NCI-H82 treated with DMSO at 0.1 percent for 48 hours (cell line): ENCODE measurements at regions not wholly inside any gene's neighbourhood (a gene's known extent, or its start where the extent isn't known, plus 50 kb on each side); places are given as distances from the start of the nearest gene placed in this dataset.

Experiments used
- DNase-seq: peaks from one replicate; lab custom pipeline; 2025; ENCODE audit not compliant: unreplicated experiment; lab: John Stamatoyannopoulos, UW

DNA sequence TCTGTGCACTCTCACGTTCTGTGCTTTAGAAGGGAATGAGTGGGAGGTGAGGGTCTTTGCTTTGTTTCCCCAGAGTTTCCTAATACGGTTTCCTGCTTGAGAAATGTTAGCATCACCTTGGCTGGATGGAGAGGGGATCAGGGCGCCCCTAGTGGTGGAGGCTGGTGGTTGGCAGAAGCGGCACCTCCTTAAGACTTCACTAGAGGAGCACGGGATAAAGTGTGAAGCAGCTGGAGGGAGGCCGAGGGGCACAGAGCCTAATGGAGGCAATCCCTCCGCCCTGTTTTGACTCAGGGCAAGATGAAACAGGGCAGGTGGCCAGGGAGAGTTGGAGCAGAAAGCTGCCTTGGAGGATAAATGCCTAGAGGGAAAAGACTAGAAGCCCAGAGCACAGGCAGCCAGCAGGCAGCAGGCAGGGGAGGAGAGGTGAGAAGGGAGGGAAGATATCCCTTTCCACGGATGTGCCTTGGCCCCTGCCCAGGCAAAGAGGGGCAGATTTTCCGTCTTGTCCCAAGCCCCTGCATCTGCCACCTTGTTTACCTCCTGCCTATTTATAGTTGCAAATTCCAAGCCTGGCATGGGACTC, 56.0 kb upstream of the BTRC start:
- peak; percentile 72 for DNase-seq

DNA sequence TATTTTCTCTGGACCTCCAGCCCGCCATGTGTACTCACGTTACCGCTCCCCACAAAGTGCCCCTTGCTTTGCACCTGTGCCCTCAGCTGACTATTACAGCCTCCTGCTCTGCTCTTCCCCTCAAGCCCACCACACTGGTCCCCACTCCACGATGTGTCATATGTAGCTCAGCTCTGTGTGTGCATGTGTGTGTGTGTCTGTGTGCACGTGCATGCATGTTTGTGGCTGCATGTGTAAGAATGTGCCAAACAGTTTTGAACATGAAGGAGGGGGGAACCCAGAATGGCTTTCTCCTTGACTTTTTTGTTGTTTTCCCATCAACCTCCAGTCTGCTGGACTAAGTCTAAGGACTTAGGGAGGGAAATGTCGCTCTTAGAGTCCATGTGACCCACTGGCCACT, 54.8 kb upstream of the BTRC start:
- DNase-seq = no peak

DNA sequence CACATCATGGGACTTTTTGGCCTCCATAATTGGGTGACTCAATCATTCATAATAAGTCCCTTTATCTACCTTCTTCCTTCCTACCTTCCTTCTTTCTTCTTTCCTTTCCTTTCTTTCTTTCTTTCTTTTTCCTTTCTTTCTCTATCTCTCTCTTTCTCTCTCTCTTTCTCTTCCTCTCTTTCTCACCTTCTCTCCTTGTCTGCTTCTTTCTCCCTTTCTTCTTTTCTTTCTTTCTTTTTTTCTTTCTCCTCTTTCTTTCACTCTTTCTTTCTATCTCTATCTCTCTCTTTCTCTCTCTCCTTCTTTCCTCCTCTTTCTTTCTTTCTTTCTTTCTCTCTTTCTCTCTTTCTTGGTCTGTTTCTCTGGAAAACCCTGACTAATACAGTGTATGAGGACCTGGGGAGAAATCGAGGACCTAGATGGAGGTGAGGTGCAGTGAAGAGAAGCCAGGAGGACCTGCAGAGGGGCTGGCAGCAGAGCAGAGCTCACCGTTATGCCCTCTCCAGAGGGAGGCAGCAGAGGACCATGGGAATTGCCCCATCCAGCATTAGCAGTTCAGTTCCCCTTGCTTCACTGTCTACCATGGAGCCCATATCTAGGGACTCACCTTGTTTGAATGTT, 52.7 kb upstream of the BTRC start:
- peak; percentile 70 for DNase-seq

DNA sequence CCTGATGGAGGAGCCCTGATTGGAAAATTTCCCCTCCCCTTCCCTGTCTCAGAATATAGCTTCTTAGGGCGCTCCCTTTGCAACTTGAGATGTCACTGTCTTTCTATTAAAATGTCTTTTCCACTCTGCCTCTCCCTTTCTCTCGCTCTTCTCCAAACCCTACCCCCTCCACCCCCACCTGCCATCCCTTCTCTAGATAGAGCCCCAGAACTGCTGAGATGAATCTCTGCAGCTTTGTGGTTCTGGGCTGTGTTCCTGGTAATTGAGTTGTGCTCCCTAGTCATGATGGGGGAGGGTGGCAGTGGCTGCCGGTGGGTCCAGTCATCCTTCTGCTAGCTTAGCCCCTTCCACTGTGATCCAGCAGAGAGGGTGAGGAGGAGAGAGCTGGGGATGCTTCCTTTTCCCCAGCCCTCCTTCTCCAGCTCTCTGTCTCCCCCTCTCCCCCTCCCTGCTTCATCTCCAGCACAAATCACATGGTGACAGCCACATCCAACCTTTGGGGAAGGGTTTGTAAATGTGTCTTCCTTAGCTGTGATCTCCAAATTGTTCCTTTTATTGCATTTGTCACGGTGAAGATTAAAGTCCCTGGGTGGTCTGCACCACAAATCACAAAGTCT, 50.8 kb upstream of the BTRC start:
- no peak for DNase-seq
